SK-MEL-5 (cell line): ENCODE measurements at regions not wholly inside any gene's neighbourhood (a gene's known extent, or its start where the extent isn't known, plus 50 kb on each side); places are given as distances from the start of the nearest gene placed in this dataset.
"Not testable (repeated sequence)": the region's sequence is repeated elsewhere in the genome, so short reads cannot be mapped to it uniquely, and the experiment has no call there.

ENCODE experiments used
- DNase-seq: peaks from one replicate; pipeline ENCODE4 v3.0.0-alpha.2; 2016; ENCODE audit warnings: low read depth, low spot score
- in situ Hi-C: cut with HindIII; loops from 2 replicates; pipeline ENCODE4 v1.10.0; 2016; ENCODE audit warnings: low sequenced_read_pairs, high pct_unique_total_duplicates, low pct_unique_long_range_greater_than_20kb

- DNase-seq, in situ Hi-C loops: not testable (repeated sequence)
Observed at GRCh38 chr14:105644053-105644435, 117.7 kb downstream of the TMEM121 start.

DNA sequence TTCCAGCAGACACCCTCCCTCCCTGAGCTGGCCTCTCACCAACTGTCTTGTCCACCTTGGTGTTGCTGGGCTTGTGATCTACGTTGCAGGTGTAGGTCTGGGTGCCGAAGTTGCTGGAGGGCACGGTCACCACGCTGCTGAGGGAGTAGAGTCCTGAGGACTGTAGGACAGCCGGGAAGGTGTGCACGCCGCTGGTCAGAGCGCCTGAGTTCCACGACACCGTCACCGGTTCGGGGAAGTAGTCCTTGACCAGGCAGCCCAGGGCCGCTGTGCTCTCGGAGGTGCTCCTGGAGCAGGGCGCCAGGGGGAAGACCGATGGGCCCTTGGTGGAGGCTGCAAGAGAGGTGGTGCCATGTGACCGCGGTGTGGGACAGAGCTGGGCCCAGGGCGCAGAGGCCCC is 118.1 kb downstream of the TMEM121 start:
- in situ Hi-C loops: not testable (repeated sequence)

GRCh38 chr14:105644891-105645290 is 118.5 kb downstream of the TMEM121 start:
- DNase-seq, in situ Hi-C loops: not testable (repeated sequence)

More for the DNA sequence above, 118.1 kb downstream of the TMEM121 start:
- not testable (repeated sequence) for DNase-seq

DNA sequence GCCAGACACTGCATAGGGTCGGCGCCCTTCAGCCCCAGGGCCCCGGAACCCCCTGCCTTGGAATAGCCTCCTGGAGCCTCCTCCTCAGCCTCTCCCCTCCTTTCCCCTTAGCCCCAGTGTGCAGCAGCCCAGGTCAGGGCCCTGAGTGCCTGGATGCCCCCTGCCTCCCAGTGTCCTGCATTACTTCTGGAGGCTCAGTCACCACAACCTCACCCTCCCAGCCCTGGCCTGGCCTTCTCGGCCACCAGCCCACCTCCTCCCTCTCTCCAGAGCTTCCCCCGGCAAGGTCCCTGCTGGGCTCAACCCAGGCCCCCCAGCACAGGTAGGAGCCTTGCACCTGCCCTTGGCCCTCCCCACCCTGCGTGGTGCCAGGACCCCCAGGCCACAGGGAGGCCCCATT is 119.0 kb downstream of the TMEM121 start:
- in situ Hi-C loops, DNase-seq: not testable (repeated sequence)

DNA sequence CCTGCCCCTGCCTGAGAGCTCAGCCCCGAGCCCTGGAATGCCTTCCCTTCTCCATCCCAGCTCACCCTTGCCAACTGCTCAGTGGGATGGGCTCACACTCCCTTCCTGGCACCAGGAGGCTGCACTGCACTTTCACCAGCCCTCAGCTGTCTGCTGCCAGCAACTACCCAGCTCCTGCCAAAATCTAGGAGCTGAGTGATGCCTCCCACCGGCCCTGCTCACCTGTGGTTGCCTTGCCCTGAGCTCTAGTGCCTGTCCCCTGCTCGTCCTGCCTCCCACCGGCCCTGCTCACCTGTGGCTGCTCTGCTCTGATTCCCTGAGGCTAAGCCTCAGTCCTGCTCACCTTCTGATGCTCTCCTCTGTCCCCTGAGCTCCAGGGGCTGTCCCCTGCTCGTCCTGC is 119.8 kb downstream of the TMEM121 start:
- in situ Hi-C loops: no loop called here
- no peak for DNase-seq

DNA sequence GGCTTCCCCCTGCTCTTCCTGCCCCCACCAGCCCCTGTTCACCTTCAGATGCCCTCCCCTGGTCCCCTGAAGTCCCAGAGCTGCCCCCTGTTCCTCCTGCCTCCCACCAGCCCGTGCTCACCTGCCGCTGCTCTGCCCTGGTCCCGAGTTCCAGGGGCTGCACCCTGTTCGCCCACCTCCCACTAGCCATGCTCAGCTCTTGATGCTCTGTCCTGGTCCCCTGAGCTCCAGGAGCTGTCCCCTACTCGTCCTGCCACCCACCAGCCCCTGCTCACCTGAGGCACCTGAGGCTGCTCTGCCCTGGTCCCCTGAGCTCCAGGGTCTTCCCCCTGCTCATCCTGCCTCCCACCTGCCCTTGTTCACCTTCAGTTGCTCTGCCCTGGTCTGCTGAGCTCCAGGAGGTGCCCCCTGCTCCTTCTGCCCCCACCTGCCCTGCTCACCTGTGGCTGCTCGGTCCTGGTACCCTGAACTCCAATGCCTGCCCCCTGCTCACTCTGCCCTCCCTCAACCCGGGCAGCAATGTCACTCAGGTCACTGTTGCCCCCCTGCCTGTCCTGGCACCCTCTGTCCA is 120.4 kb downstream of the TMEM121 start:
- DNase-seq, in situ Hi-C loops: not testable (repeated sequence)

DNA sequence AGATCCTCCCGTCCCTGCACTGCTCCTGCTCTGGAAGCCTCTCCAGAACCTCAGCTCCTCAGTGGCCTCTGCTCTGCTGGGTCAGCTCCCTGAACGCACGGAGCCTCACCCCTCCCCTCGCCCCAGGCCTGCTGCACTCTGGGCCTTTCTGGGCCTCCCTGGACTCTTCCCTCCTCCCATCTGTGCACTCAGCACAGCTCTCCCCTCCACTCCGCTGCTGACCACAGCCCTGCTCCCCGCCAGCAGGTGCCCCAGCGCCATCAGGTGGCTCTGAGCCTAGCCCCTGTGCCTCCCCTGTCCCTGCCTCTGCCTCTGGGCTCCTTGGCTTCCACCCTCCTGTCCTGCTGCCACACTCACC is 121.0 kb downstream of the TMEM121 start:
- in situ Hi-C loops, DNase-seq: not testable (repeated sequence)

DNA sequence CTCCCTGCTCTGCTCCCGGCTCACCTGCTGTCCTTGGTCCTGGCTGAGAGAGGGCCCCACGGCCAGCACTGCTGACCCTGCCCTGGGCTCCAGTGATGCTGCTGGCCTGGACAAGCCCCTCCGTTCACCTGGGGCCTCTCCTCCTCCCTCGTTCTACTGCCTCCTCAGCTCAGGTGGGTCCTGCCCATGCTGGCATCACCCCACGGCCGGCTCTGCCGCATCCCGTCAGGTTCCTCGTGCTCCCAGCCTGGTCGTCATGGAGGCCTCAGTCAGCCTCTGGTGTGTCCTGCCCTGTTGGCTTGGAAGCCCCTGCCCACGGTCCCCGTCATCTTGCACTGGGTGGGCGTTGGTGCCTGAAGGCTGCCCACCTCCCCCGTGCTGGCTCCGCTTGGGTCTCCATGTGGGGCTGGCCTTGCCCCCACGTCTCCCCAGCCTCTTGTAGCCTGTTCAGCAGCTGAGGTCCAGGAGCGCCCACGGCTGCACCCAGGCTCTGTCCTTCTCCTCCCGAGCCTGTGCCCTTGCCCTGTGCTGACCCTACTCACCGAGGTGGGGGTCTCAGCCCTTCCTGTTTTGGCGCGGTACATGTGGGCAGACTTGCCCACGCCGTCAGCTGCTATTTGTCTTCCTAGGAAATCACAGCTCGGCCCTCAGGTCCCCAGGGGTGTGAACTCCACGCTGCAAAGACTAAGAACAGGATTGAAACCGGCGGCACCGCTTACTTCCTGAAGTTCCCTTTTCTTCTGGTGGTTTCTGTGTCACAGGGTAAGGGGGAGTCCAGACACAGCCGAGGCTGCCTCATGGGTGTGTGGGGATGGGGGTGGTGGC is 121.6 kb downstream of the TMEM121 start:
- in situ Hi-C loops: no loop called here

GRCh38 chr14:105648609-105649535 is 122.5 kb downstream of the TMEM121 start:
- DNase-seq, in situ Hi-C loops: not testable (repeated sequence)

More for the DNA sequence above, 121.6 kb downstream of the TMEM121 start:
- DNase-seq: no peak

GRCh38 chr14:105652317-105652716 is 125.9 kb downstream of the TMEM121 start:
- in situ Hi-C loops, DNase-seq: not testable (repeated sequence)

- DNase-seq, in situ Hi-C loops: not testable (repeated sequence)
Observed at GRCh38 chr14:105653921-105654320, 127.5 kb downstream of the TMEM121 start.

- in situ Hi-C loops, DNase-seq: not testable (repeated sequence)
Observed at GRCh38 chr14:105659255-105659654, 132.9 kb downstream of the TMEM121 start.

GRCh38 chr14:105659935-105660527 is 133.6 kb downstream of the TMEM121 start:
- in situ Hi-C loops: no loop called here
- DNase-seq: no peak

DNA sequence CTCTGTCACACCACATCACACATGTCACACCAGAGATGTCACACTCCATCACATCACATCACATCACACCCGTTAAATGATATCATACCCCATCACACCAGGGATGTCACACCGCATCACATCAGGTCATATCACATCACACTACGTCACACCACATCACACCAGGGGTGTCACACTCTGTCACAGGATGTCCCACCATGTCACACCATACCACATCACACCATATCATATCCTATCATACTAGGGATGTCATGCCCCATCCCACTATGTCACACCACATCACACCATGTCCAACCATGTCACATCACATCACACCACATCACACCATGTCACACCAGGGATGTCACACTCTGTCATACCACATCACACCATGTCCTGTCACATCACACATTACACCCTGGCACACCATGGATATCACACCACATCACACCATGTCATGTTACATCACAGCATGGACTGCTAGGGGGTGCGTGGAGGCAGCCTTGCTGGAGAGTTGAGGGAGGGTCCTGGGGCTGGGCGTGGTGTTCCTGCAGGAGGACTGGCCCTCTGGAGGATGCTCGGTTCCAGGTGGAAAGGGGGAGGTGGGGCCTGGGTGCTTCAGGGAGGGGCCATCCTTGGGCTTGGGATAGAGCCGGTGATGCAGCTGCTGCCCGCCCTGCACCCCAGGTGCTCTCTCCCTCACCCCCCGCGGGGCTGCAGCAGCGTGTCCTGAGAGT is 134.6 kb downstream of the TMEM121 start:
- no peak for DNase-seq
- in situ Hi-C loops: no loop called here

- DNase-seq, in situ Hi-C loops: not testable (repeated sequence)
Observed at GRCh38 chr14:105662043-105662442, 135.7 kb downstream of the TMEM121 start.

GRCh38 chr14:105662592-105662991 is 136.2 kb downstream of the TMEM121 start:
- in situ Hi-C loops, DNase-seq: not testable (repeated sequence)

DNA sequence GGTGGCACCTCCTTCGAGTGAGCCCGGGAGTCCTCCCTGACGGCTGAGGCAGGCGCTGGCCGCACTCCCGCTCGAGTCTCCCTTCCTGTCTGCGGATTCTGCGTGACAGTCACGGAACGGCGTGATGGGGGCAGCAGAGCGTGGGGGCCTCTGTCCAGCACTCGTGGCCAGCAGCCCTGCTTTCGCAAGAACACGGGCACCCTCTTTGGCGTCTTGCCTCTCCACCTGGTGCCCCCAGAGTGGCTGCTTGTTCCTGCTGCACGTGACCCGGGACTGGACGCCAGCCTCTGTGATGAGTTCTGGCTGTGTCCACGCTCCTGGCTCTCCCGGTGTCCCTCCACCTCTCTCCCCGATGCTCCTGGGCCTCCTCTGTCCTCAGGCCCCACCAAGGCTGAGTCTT is 136.9 kb downstream of the TMEM121 start:
- DNase-seq, in situ Hi-C loops: not testable (repeated sequence)
